Heart left ventricle (tissue), 16 donors: ENCODE measurements at regions not wholly inside any gene's neighbourhood (a gene's known extent, or its start where the extent isn't known, plus 50 kb on each side); places are given as distances from the start of the nearest gene placed in this dataset.

Experiments
- ATAC-seq, 4 donors: fragments of 200-7000 bp; cut with Tn5 transposase; one replicate each; pipeline ENCODE4 v1.9.1; 2020 to 2022; ENCODE audit warnings: moderate library complexity in 4 of 4, mild to moderate bottlenecking in 3 of 4, moderate number of reproducible peaks in 1 of 4
- DNase-seq, 5 donors: peaks; one replicate each; pipeline ENCODE4 v3.0.0-alpha.2; 2020
- H3K27ac ChIP-seq, 12 donors: fragments of 200-600 bp; sonication (generic) in 4 of 12; one replicate each; pipeline versions ENCODE4 v1.5.0 to v1.8.0; 2016 to 2022; ENCODE audit warnings: mild to moderate bottlenecking in 2 of 12
- H3K27me3 ChIP-seq, 9 donors: fragments of 200-600 bp; sonication (generic) in 2 of 9; one replicate each; pipeline versions ENCODE4 v1.5.1 to v1.8.0; 2016 to 2022; ENCODE audit warnings: mild to moderate bottlenecking in 3 of 9
- H3K36me3 ChIP-seq, 9 donors: fragments of 200-600 bp; sonication (generic) in 2 of 9; one replicate each; pipeline versions ENCODE4 v1.5.0 to v1.8.0; 2018 to 2022; ENCODE audit warnings: mild to moderate bottlenecking in 2 of 9
- H3K4me1 ChIP-seq, 12 donors: fragments of 200-600 bp; sonication (generic) in 4 of 12; one replicate each; pipeline versions ENCODE4 v1.5.0 to v1.8.0; 2016 to 2022; ENCODE audit warnings: mild to moderate bottlenecking in 3 of 12
- H3K4me3 ChIP-seq, 12 donors: fragments of 200-600 bp; sonication (generic) in 4 of 12; one replicate each; pipeline versions ENCODE4 v1.5.0 to v1.8.0; 2017 to 2022; ENCODE audit warnings: mild to moderate bottlenecking in 9 of 12, moderate library complexity in 4 of 12
- H3K9me3 ChIP-seq, 12 donors: fragments of 200-600 bp; sonication (generic) in 4 of 12; one replicate each; pipeline versions ENCODE4 v1.5.0 to v1.8.0; 2016 to 2022; ENCODE audit warnings: mild to moderate bottlenecking in 1 of 12
- POLR2A ChIP-seq, 2 donors: fragments of 450-650 bp; IDR thresholded peaks; one replicate each; pipeline ENCODE4 v1.6.1; 2017; ENCODE audit warnings: antibody characterized with exemption in 2 of 2, mild to moderate bottlenecking in 2 of 2, moderate library complexity in 2 of 2
- WGBS, 4 donors: extraction: QIAGEN DNeasy Blood & Tissue Kit in 2 of 4; methylation state at CpG; one replicate each; pipeline versions ENCODE4 v1.1.5 to v1.1.7; 2013 to 2018; 5-methylcytosine and 5-hydroxymethylcytosine counted together
- intact Hi-C, 10 donors: fragments of 100-400 bp; cut with DNase I; formaldehyde crosslinking; loops; one replicate each; pipeline versions ENCODE4 v1.11.1 to v1.14.2; 2022
- TF ChIP-seq, protein P1 (sequence below), 12 donors: fragments of 200-600 bp; sonication (generic) in 4 of 12; IDR thresholded peaks; one replicate each; pipeline versions ENCODE4 v1.5.0 to v1.8.0; 2018 to 2022; ENCODE audit warnings: antibody characterized with exemption in 12 of 12, mild to moderate bottlenecking in 5 of 12
- donor health status: ischemic (EF 13 %, LVEDD 7.1; RV severe dilation, severe dysfunction).
- donor health status: healthy with polysubstance abuse.
- donor health status: DM: no; HTN: yes; CAD: no.
- donor health status: DM: no; HTN: no; CAD: no.
- donor health status: ischemic (EF 25% LVEDD 6.9; RV normal size, moderate dysfunction).
- donor health status: ischemic (EF 25% LVEDD 5.7; RV mildly dilated, moderate dysfunction).
- donor health status: healthy.
- donor health status: DM: yes; HTN: yes; CAD: no.
- donor health status: ischemic (EF 35%, LVEDD 5.7; RV mildly dilated, moderate dysfunction).
- donor health status: nonischemic (EF 11% LVEDD 7.7; RV severe dilation, severe dysfunction).
- donor health status: DM: yes; HTN: yes; CAD: no.
- donor health status: PGD.
- donor health status: ischemic (EF 29% LVEDD 5.4; RV normal size, mild dysfunction).
- donor health status: nonischemic (EF 23%, LVEDD 6.1; RV moderate dilation, normal function).

DNA sequence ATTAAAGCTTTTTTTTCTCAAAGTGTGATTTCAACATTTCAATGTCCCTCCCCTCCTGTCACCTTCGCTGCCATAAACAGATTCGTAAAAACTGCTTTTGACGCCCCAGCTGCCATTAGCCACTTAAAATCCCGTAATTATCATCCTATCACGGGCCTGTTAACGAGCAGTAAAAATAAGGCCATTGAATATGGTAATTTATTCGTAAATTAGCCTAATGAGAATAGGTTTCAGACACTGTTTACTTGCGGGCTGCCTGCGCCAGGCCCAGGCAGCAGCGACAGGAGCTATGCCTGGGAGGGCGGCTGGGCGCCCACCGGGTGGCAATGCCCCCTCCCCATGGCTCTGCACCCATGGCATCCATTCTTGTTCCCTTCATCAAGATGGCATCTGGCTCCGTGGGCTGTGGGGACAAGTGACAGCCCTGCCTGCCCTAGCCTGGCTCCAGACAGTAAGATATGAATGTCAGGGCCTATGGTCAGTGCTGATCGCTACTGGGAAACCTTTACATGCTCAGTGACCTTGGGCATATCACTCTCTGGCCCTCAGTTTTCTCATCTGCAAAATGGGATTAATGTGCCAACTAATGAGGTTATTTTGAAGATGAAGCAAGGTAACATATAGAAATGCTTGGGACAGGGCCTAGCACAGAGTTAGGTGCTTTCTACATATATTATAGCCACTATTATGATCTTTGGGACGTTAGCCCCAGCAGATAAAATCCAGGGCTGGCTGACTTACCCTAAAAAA, 500.8 kb downstream of the MN1 start:
- H3K4me1 ChIP-seq = peaks cover 0 to 16% (median 0%) of the 10 kb centered on the region in 12 donors
- H3K27ac ChIP-seq = no peak overlapping the region
- H3K9me3 ChIP-seq = no peaks in the 10 kb centered on the region
- no peak overlapping the region for H3K4me3 ChIP-seq
- peaks cover 4 to 47% (median 22%) of the 10 kb centered on the region in 9 donors for H3K27me3 ChIP-seq
- 85 to 87% (median 86%) methylated on average over 16 of the region's 16 CpGs for WGBS, 4 donors
- DNase-seq = no peak
- no peaks in the 10 kb centered on the region for H3K36me3 ChIP-seq
- intact Hi-C loops = loop anchor here in 2 of 10 donors (5.0 to 10.0 kb wide), 2 partner anchors 63 to 64 kb away; no protein-coding TSS in a partner anchor
- ATAC-seq = no peak
- no peak for TF ChIP-seq POLR2A (IDR thresholded peaks at IDR 0.05)
- TF ChIP-seq, protein P1, sequence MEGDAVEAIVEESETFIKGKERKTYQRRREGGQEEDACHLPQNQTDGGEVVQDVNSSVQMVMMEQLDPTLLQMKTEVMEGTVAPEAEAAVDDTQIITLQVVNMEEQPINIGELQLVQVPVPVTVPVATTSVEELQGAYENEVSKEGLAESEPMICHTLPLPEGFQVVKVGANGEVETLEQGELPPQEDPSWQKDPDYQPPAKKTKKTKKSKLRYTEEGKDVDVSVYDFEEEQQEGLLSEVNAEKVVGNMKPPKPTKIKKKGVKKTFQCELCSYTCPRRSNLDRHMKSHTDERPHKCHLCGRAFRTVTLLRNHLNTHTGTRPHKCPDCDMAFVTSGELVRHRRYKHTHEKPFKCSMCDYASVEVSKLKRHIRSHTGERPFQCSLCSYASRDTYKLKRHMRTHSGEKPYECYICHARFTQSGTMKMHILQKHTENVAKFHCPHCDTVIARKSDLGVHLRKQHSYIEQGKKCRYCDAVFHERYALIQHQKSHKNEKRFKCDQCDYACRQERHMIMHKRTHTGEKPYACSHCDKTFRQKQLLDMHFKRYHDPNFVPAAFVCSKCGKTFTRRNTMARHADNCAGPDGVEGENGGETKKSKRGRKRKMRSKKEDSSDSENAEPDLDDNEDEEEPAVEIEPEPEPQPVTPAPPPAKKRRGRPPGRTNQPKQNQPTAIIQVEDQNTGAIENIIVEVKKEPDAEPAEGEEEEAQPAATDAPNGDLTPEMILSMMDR (IDR thresholded peaks at IDR 0.05) = no peak

DNA sequence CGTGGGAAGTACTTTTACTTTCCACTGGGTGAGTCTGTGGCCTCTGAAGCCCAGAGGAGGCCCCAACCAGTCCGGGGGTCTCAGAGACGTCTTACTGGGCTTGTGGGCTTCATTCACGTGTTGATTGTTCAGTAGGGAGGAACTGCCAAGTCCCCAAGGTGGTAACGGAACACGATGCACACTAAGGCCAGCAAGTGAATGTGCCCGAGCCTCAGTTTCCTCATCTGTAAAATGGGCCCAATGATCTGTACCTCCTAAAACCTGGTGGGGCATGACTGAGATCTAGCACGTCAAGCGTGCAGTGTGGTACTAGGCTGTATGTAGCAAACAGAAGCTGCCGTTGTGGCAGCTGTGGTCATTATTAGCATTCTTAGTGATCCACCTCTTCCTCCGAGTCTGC, 499.1 kb downstream of the MN1 start:
- Histone ChIP-seq H3K36me3 (no peaks in the 10 kb centered on the region), H3K4me1 (peaks cover 0 to 16% (median 0%) of the 10 kb centered on the region in 12 donors), H3K27ac (no peak overlapping the region), H3K27me3 (peaks cover 3 to 32% (median 15%) of the 10 kb centered on the region in 9 donors), H3K9me3 (no peaks in the 10 kb centered on the region), H3K4me3 (no peak overlapping the region)
- TF ChIP-seq POLR2A (IDR thresholded peaks at IDR 0.05) = no peak
- intact Hi-C loops = loop anchor here in 2 of 10 donors (5.0 to 10.0 kb wide), 2 partner anchors 62 to 65 kb away; no protein-coding TSS in a partner anchor
- DNase-seq = no peak
- 81 to 86% (median 85%) methylated on average over 11 of the region's 11 CpGs for WGBS, 4 donors
- ATAC-seq = no peak

DNA sequence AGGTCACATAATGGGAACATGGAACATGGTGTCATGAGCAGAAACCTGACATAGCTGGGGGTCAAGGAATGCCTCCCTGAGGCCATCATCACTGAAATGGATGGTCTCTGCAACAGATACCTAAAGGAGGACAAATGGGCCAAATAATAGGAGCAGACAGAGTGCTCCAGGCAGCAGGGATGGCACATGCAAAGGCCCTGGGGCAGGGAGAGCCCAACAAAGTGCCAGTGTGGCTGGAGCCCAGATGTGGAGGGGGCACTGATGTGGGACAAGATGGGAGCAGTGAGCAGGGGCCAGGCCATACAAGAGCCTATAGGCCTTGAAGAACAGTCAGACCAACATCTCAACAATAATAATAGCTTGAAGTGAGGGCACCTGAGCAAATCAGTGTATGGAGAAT, 497.8 kb downstream of the MN1 start:
- intact Hi-C loops = loop anchor here in 2 of 10 donors (5.0 to 10.0 kb wide), 2 partner anchors 61 to 66 kb away; no protein-coding TSS in a partner anchor
- peaks cover 0 to 24% (median 11%) of the 10 kb centered on the region in 9 donors for H3K27me3 ChIP-seq
- peaks cover 0 to 8% (median 0%) of the 10 kb centered on the region in 12 donors for H3K9me3 ChIP-seq
- H3K27ac ChIP-seq = no peak overlapping the region
- H3K4me3 ChIP-seq = no peak overlapping the region
- no peak for TF ChIP-seq POLR2A (IDR thresholded peaks at IDR 0.05)
- TF ChIP-seq, protein P1 (IDR thresholded peaks at IDR 0.05) = no peak
- H3K36me3 ChIP-seq = no peaks in the 10 kb centered on the region
- peaks cover 0 to 10% (median 0%) of the 10 kb centered on the region in 12 donors for H3K4me1 ChIP-seq
- ATAC-seq = no peak
- DNase-seq = no peak

DNA sequence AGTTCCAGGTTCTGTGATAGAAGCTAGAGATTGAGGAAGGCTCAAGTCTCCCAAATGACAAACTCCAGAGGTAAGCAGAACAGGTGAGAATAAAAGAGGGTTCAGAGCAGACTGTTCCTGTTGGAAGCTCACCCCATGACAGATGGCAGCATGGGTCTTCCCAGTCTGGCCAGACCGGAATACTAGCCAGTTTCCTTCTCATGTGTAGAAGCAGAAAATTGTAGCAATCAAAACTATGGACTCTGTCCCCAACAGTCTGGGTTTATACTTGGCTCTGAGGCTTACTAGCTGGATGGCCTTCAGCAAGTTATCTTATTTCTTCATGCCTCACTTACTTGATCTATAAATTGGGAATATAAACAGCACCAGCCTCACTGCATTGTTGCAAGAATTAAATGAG, 494.8 kb downstream of the MN1 start:
- H3K27me3 ChIP-seq = peaks cover 0 to 19% (median 4%) of the 10 kb centered on the region in 9 donors

More for the DNA sequence above, 494.8 kb downstream of the MN1 start:
- peaks cover 0 to 8% (median 0%) of the 10 kb centered on the region in 12 donors for H3K9me3 ChIP-seq
- H3K4me3 ChIP-seq = no peak overlapping the region
- intact Hi-C loops = loop anchor here in 1 of 10 donors (10.0 kb wide), 1 partner anchor 58 kb away; no protein-coding TSS in a partner anchor
- DNase-seq (no peak), ATAC-seq (no peak)
- no peaks in the 10 kb centered on the region for H3K36me3 ChIP-seq
- H3K4me1 ChIP-seq = peaks cover 0 to 7% (median 0%) of the 10 kb centered on the region in 12 donors
- no peak overlapping the region for H3K27ac ChIP-seq
- WGBS, 4 donors = 86 to 100% (median 97%) methylated on average over 1 of the region's 1 CpG
- TF ChIP-seq, protein P1 (IDR thresholded peaks at IDR 0.05) = no peak
- TF ChIP-seq POLR2A (IDR thresholded peaks at IDR 0.05) = no peak
